ENCODE measurements at regions not wholly inside any gene's neighbourhood (a gene's known extent, or its start where the extent isn't known, plus 50 kb on each side); places are given as distances from the start of the nearest gene placed in this dataset.

- no peak for TF ChIP-seq CTCF (IDR thresholded peaks at IDR 0.05)
- no peak for TF ChIP-seq POLR2A (IDR thresholded peaks at IDR 0.05)
Measured at GRCh38 chr1:191890433-191891088, 267.7 kb upstream of the RGS18 start.
